ENCODE measurements at regions not wholly inside any gene's neighbourhood (a gene's known extent, or its start where the extent isn't known, plus 50 kb on each side); places are given as distances from the start of the nearest gene placed in this dataset.
"Not testable (repeated sequence)": the region's sequence is repeated elsewhere in the genome, so short reads cannot be mapped to it uniquely, and the experiment has no call there.

GRCh38 chr3:23116081-23116837 lies 86.9 kb upstream of the UBE2E2 start:
- DNase-seq = no peak

DNA sequence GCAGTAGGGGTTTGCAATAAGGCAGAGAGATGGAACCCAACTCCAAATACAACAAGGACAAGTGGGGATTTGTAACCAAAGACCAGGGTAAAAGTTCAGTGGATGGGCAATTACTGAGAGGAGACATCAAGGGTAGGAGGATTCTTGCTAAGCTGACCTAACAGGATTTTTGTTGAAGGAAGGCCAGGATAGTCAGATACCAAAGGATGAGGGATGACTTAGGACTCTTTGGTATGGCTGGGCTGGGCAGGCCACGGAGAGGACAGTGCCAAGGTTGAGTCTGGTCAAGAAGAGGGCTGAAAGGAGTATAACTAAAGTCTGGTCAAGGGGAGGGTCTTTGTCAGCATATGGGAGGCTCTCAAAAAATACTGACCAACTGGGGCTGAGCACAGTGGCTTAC lies 85.3 kb upstream of the UBE2E2 start:
- no peak for DNase-seq

DNA sequence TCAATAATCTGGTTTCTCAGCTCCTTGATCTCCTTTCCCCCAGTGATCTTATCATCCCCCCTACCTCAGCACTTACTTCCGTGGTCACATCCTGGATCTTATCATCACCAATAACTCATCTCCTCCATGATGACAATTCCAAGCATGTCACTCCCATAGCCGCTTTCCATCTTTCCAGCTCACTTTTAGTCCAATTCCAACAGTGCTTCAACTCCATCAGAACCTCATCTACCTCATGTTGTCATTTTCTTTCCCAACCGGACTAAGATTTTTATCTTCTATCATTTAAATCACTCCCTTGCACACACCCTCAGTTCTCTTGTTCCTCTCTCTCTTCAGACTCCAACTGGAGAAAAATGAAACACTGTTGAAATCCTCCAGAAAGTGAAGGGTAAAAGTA lies 75.9 kb upstream of the UBE2E2 start:
- DNase-seq = no peak

DNA sequence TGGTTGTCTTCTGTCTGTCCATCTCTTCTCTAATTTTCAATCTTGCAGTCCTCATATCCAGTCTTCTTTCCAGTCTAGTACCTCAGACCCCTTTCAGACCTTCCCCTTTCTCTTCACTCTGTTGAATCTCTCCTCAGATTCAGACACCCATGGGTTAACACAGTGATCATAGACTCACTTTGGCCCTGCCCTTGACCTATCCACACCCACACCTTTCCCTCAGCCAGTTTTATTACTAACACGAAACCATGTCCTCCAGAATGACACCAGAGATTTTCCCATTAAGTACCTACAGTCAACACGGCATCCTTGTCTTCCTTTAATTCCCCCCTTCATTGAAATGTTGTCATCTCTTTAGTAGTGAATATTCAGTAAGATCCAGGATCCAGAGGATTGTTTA lies 74.5 kb upstream of the UBE2E2 start:
- no peak for DNase-seq

GRCh38 chr3:23129117-23129516 lies 74.0 kb upstream of the UBE2E2 start:
- no peak for DNase-seq

DNA sequence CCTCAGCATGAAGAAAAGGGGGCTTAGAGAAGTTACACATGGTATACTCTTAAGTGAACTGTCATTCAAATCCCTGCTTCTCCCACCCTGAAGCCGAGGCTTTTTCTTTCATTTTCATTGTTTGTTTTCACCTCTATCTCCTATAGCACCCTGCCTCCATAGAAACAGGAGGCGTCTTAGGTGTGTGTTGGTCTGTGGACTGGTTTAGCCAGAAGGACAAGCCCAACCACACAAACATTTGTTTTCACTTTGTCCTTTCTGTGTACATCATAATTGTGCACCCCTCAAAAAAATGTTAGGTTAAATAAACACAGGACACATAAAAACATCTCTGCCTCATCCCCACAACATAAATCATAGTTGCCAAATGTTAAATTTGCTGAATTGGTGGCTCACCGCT lies 73.3 kb upstream of the UBE2E2 start:
- no peak for DNase-seq

DNA sequence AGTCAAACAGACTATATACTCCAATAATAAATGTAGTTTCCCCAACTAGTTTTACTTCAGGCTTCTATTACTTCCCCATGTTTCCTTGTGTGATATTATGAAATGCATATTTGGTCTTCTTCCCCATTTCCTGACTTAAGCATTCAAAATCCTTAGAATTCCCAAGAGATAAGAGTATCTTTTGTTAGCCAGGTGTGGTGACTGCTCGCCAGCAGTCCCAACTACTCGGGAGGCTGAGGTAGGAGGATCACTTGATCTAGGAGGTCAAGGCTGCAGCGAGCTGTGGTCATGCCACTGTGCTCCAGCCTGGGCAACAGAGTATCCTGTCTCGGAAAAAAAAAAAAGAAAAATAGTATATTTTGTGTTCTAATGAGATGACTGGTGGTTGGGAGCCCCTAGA lies 72.7 kb upstream of the UBE2E2 start:
- DNase-seq = no peak

- DNase-seq = no peak
Measured at GRCh38 chr3:23135026-23135785, 67.9 kb upstream of the UBE2E2 start.

- no peak for DNase-seq
Measured at GRCh38 chr3:23136054-23136453, 67.1 kb upstream of the UBE2E2 start.

DNA sequence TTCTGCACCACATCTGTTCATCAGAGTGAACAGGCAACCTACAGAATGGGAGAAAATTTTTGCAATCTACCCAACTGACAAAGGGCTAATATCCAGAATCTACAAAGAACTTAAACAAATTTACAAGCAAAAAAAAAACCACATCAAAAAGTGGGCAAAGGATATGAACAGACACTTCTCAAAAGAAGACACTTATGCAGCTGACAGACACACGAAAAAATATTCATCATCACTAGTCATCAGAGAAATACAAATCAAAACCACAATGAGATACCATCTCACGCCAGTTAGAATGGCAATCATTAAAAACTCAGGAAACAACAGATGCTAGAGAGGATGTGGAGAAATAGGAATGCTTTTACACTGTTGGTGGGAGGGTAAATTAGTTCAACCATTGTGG lies 59.1 kb upstream of the UBE2E2 start:
- DNase-seq = not testable (repeated sequence)

DNA sequence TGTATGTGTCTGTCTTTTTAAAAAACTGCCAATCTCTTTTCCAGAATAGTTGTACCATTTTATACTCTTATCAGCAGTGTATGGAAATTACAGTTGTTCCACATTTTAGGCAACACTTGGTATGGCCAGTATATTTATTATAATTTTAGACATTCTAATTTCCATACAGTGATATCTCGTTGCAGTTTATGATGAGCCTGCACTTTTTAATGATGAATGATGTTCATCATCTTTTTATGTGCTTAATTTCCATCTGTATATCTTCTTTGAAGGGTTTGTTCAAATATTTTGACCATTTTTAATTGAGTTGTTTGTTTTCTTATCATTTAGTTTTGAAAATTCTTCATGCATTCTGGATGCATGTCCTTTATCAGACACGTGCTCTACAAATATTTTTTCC lies 57.0 kb upstream of the UBE2E2 start:
- DNase-seq = no peak

- DNase-seq = no peak
Measured at GRCh38 chr3:23152989-23153388, 50.1 kb upstream of the UBE2E2 start.
